CD4-positive, alpha-beta T cell treated with Interferon alpha-2 for 1 hour (primary cell): ENCODE measurements at regions not wholly inside any gene's neighbourhood (a gene's known extent, or its start where the extent isn't known, plus 50 kb on each side); places are given as distances from the start of the nearest gene placed in this dataset.

Experiments used
- DNase-seq, 2 donors: peaks; one replicate each; pipeline ENCODE4 v3.0.0-alpha.2; 2020 to 2022

- DNase-seq = no peak
Observed at GRCh38 chr6:132087391-132087790, 136.2 kb upstream of the CCN2 start.

GRCh38 chr6:132085731-132086130 lies 134.6 kb upstream of the CCN2 start:
- DNase-seq = no peak

DNA sequence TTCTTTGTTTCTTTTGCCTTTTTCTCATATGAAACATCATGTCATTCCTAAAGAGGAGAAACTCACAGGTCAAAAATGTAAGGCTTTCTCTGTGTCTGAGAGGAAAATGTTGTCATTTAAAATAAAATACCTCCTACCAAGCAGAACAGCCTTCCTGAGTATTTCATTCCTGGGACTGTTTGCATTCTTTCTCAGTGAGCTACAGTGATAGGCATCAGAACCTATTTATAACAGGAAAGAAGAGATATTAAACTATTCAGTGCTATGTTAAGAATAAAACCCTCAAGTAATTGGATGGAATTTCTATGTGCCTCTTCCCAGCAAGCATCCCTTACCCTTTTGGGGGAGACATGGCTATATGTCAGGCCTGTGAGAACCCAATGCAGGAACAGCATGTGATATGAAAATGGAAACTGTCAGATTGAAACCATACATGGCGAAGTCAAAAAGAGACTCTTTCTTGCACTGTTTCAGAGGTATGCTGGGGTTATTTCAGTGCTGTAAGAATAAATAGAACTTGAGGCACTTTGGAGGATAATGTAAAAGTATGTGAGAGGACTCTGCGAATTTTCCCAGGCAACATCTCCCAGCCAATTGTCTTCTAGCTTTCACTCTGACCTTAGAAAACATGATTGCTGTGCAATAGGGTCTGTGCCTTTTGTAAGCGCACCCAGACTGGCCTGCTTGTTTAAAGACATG lies 133.8 kb upstream of the CCN2 start:
- DNase-seq = no peak

GRCh38 chr6:132082421-132082820 lies 131.2 kb upstream of the CCN2 start:
- DNase-seq = no peak

GRCh38 chr6:132081338-132081737 lies 130.2 kb upstream of the CCN2 start:
- DNase-seq = no peak

DNA sequence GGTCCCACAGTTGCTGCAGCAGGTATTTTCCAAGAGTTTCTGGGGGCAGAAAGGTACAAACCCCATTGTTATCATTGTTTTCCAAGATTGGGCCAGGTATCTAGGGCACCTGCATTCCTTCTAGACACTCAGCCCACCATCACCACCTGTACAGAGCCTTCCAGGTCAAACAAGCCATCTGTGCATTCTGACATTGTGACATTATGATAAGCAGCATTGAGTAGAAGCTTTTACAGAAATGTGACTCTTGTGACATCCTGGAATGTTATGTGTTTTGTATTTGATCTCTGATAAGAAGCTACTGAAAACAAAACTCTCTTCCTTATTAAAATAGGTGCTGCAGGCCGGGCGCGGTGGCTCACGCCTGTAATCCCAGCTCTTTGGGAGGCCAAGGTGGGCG lies 128.1 kb upstream of the CCN2 start:
- DNase-seq = no peak

- no peak for DNase-seq
Observed at GRCh38 chr6:132076452-132076851, 125.3 kb upstream of the CCN2 start.

DNA sequence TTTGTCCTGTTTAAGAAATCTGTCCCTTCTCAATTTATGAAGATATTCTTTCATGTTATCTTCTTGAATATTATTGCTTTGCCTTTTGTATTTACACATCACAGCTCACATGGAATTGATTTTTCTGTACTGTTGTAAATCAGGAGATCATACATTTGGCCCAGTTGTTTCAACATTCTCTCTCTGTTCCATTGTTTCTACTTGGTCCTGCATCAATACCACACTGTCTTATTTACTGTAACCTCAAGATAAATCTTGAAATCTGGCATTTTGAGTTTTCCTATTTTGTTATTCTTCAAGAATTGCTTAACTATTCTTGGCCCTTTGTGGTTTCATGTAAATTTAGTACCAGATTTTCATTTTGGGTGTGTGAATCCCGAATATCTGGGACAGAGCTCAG lies 121.7 kb upstream of the CCN2 start:
- no peak for DNase-seq

GRCh38 chr6:132072271-132072670 lies 121.1 kb upstream of the CCN2 start:
- no peak for DNase-seq

DNA sequence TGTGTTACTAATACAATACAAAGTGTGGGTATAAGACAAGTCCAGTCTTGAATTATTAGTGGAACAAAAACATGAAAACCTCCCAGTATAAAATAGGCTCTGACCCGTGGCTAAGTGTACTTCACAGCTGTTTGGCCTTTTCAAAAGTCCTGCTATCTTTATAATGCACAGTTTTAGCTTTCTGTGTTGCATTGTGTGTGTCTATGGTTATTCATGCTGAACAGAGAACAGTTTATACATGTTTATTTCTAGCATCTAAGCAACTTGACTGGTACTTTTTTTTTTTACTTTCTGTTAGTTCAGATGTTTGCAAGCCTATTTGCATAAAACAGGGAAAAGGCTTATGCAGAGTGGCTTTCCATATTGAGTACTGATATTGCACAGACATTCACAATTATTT lies 119.2 kb upstream of the CCN2 start:
- no peak for DNase-seq

DNA sequence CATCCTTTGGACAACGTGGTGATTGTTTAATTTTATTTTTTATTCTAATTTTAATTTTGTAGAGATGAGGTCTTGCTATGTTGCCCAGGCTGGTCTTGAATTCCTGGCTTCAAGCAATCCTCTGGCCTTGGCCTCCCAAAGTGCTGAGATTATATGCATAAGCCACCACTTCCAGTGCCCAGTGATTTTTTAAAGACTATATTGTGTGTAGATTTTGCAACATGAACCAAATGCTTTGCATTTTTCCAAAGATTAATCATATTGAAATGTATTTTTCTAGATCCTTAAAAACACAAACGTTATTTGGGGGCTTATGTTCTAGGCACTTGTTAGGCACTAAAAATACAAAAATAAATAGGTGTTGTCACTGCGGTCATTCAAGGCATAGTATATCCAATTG lies 117.6 kb upstream of the CCN2 start:
- no peak for DNase-seq

GRCh38 chr6:132067286-132067685 lies 116.1 kb upstream of the CCN2 start:
- DNase-seq = no peak

DNA sequence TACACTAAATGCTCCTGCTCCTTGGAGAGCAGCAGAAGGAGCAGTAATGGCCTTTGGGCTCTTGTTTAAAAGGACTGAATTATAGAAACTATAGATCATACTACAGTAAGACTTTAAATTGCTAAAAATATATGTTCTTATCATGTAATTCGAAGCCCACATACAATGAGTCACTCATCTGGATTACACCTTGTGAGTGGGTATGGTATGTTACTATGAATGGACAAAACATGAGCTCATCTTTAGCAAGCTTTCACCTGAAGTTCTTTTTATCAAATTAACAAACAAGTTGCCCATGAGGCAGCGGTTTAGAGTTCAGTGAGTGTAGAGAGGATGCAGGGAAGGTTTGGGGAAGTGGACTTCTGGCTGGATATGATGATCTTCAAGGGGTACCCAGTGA lies 114.4 kb upstream of the CCN2 start:
- no peak for DNase-seq

GRCh38 chr6:132063738-132064137 lies 112.6 kb upstream of the CCN2 start:
- no peak for DNase-seq

DNA sequence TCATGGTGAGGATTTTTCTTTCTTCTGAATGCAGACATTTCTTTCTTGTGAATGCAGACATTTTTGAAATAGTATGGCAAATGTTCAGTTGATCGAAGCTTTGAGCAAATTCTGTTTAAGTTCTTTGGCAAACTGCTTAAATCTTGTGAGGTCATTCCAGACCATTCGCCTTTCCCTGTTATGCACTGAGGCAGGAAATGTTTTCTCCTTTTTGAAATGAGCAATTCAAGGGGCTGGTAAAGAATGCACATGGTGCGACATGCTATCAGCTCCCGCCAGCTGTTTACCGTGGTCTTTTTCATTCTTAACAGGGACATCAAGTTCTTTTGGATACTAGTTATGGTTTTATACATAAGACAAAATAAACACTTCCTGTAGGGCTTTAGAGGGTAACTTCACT lies 112.0 kb upstream of the CCN2 start:
- DNase-seq = no peak

GRCh38 chr6:132062626-132063025 lies 111.5 kb upstream of the CCN2 start:
- DNase-seq = no peak

- no peak for DNase-seq
Observed at GRCh38 chr6:132061381-132061780, 110.2 kb upstream of the CCN2 start.

DNA sequence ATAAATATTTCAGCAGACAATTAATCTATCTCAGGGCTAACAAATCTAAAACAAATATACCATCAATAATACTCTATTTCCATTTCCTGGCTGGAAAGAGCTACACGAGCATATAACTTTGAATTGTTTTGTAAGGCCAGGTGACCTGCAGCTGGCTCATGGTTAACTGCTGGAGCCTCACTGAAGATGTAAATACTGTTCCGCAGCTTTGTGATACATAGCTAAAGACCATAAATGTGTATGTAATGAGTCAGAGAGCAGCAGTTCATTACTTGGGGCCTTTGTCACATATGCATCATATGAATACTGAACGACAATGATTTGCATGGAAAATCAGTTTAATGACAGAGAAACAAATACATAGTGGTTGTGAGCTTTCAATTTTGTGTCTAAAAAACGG lies 109.4 kb upstream of the CCN2 start:
- DNase-seq = no peak

DNA sequence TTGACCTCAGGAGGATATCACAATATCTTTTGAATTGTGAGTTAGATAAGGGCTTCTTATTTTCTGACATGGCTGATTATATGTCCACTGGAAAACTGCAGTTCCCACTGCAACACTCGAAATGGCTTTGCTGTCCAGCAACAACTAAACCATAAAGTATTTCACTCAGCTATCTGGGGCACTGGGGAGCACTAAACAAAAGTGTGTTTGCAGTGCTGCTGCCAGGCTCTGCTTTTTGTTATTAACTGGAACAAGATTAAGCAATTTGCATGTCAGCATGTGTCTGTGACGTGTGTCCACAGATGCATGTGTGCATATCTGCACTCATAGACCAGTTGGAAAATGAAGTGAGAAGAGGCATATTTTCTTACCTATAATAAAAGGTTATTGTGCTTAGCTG lies 107.8 kb upstream of the CCN2 start:
- DNase-seq = no peak

DNA sequence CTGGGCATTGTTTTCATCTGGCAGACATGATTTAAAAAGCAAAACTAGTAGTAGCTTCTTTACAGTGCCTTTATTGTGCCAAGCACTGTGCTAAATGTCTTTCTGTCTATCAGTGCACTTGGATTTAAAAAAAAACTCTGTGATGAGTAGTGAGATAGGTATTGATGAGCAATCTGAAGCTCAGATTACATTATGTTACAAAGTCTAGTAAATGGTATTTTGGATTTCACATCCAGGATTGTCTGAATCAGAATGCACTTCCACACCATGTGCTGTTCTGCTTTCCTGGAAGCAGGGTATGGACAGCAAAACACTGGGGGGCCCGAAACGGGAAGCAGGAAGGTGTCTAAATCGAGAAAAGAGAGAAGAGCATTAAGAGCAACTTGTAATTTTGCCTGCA lies 103.4 kb upstream of the CCN2 start:
- DNase-seq = no peak

GRCh38 chr6:132053511-132053910 lies 102.3 kb upstream of the CCN2 start:
- no peak for DNase-seq

DNA sequence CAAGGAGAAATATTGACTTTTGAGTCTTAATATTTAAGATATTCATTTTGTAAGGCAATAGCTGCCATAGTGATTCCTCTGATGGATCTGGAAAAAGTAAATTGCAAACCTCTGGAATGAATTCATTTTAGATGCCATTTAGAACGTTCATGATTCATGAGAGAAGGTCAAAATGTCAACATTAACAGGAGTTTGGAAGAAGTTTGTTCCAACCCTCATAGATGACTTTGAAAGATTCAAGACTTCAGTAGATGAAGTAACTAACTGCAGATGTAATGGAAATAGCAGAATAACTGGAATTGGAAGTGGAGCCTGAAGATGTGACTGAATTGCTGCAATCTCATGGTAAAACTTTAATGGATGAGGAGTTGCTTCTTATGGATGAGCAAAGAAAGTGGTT lies 100.9 kb upstream of the CCN2 start:
- no peak for DNase-seq

- DNase-seq = no peak
Observed at GRCh38 chr6:132045877-132046276, 94.7 kb upstream of the CCN2 start.

DNA sequence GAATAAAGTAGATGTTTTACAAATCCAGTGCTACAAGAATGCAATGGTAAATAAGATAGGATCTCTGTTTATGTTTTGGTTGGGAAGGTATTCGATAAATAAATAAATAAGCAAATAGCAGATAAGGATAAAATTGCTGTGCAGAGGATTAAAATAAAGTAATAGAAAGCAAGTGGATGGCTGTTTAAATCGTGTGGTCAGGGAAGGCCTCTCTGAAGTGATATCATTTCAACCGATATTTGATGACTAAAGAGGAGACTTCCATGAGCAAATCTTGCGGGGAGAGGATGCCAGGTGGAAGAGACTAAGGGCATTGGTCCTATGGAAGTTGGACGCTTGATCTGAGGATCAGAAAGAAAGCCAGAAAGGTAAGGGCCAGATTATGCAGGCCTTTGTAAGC lies 92.0 kb upstream of the CCN2 start:
- DNase-seq = no peak

DNA sequence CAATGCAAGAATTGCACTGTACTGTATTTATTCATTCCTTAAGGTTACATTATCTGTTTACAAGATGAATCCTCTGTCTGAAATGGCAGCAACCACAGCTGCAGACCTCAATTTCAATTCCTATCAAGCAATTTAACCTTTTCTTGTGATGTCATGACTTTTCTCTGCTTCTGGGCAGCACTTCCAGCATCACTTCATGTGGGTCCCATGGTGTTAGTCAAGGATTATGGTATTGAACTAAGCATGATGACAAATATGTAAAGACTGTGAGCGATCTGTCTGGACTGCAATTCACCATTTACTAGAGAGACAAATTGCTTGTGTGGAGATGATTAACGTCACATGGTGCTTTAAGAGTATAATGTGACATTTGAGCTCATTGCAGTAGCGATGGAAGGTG lies 90.5 kb upstream of the CCN2 start:
- no peak for DNase-seq

- DNase-seq = no peak
Observed at GRCh38 chr6:132028029-132028428, 76.9 kb upstream of the CCN2 start.
